Fibroblast of the conjunctiva (primary cell): ENCODE measurements at regions not wholly inside any gene's neighbourhood (a gene's known extent, or its start where the extent isn't known, plus 50 kb on each side); places are given as distances from the start of the nearest gene placed in this dataset.
"Not testable (repeated sequence)": the region's sequence is repeated elsewhere in the genome, so short reads cannot be mapped to it uniquely, and the experiment has no call there.

ENCODE experiments used
- DNase-seq: peaks from one replicate; pipeline ENCODE4 v3.0.0-alpha.2; 2010; ENCODE audit warnings: low read depth

DNA sequence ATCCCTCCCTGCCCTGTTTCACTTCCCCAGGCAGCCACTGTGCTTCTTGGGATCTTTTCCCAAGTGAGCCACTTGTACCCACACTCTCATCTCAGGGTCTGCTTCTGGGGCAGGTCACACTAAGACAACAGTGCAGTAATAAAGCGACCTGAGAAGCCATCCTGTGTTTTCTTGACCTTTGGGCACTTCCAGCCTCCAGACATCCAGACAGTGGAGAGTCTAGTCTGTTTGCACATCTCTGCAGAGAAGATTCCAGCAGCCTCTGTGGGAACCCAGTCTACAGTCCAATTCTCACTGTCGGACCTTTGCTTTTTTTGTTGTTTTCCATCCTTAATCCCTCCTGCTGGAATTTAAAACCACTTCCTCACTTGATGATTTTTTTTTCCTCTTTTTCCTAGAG is 50.3 kb upstream of the ATP6AP2 start:
- no peak for DNase-seq

DNA sequence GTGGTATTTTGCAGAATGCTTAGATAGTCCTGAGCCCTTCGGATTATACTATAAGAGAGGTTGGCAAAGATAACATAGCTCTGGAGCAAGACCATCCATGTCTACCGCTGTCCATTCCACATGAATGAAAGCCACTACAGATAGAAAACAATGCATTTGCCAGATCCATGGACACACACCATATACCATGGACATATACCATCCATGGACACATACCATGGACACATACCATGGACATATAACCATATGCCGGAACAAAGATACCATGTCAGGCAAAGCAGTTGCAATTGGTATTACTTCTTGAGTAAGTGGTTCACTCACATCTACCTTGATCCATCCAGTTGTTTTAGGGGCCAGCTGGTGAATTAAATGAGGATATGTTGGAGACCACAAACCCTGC is 53.2 kb upstream of the ATP6AP2 start:
- no peak for DNase-seq

DNA sequence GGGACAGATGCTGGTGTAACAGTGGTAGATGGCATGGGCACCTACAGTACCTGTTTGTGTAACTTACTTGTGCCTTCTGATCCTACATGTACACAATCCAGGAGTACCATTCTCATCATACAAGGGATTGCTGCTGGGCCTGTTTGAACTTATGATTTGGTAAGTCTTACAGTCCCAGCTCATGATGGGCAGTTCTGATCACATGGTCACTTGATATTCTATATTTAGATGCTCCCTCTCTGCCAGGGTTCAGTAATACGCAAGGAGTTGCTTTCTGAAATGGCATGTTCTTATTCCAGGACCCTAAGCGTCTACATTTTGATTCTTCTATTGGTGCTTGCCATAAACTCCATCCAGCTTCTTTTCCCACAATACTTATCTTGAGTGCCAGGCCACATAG is 54.4 kb upstream of the ATP6AP2 start:
- no peak for DNase-seq

DNA sequence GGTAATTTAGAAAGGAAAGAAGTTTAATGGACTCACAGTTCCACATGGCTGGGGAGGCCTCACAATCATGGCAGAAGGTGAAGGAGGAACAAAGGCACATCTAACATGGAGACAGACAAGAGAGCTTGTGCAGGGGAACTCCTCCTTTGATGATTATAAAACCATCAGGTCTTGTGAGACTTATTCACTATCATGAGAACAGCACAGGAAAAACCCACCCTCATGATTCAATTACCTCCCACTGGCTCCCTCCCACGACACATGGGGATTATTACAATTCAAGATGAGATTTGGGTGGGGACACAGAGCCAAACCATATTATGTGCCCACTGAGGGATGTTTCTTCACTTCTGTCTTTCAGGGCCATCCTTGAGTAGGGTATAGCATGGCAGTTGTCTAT is 54.9 kb upstream of the ATP6AP2 start:
- DNase-seq: not testable (repeated sequence)

DNA sequence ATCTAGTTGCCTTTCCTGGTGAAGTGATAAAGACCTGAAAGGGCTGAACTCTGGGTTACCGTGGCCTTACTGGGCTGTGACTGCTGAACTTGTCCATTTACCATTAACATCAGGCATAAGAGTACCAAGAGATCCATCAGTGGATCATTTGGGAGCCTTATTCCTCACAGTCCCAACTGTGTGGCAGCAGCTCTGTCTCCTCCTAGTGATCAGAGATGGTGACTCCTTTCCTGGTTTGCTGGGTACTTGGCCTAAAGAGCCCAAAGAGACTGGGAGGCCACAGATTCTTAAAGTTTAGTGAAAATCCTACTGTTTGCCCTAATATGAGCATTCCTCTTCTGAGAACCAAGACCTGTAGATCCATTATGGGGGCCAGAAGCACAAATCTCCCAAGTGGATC is 56.3 kb upstream of the ATP6AP2 start:
- DNase-seq: no peak

DNA sequence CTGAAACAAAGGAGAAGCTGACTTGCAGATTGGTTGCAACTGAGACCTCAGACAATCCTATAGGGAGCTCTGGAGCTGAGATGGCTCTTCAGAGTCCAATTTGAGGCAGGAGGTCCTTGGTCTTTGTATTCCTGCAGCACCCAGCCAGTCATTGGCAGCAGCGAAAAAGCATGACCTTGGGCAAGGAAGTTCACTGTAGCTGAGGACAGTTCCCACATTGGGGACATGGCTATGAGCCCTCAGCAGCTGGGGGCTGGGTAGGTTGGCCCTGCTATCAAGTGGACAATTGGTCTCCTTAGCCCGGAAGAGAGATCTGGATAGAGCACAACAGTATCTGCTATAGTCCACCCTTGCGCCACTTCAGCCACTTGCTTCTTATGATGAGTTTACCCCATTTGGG is 56.9 kb upstream of the ATP6AP2 start:
- DNase-seq: no peak

DNA sequence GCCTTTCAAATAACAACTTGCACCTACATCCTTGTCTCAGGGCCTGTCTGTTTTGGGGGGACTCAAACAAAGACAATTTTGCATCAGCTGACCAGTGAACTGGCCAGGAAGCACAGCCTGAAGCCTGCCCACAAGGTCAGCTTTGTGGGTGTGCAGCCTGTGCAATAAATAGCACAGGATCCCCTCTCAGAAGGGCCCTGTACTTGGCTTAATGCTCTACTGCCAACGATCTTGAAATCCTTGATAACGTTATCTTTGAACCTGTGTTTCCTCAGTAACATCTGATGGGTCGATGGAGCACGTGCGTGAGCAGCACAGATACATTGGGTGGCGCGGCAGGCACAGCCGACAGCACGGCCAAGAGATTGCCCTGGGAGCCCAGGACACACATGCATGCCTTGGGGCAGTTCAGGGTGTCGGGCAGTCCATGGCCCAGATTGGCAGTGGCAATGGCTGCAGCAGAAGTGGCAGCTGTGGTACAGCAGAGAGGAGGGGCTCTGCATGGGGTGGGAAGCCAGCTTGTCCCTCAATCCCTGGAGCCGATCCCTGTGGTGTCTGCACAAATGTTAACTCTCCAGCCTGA is 58.8 kb upstream of the ATP6AP2 start:
- DNase-seq: no peak

DNA sequence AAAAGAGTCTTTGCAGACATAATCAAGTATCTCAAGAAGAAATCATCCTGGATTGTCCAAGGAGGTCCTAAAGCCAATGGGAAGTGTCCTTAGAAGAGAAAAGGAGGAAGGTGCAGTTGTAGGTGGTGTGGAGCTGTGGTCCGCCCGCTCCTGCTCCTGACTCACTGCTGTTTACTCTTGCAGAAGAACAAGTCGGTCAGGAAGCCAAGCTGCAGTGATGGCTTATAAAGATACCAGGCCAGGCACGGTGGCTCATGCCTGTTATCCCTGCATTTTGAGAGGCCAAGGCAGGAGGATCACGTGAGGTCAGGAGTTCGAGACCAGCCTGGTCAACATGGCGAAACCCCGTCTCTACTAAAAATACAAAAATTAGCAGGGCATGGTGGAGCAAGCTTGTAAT is 66.4 kb upstream of the ATP6AP2 start:
- no peak for DNase-seq

DNA sequence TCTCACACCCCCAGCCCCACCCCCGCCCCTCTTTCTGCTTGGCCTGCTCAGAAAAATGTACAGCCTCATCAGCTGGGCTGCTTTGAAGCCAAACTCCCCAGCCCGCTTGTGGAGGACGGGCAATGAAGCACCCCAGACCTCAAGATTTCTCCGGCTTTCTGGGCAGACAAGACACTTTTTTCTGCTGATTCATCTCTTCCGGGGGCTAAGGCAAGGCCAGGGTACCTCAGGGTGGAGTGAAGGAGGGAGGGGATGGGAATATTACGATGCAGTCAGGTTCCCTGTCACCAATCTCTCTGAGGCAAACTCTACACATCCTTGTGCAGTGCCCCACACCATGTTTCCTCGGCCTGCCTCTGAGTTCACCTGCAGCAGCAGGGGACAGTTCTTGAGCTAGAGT is 66.9 kb upstream of the ATP6AP2 start:
- no peak for DNase-seq

DNA sequence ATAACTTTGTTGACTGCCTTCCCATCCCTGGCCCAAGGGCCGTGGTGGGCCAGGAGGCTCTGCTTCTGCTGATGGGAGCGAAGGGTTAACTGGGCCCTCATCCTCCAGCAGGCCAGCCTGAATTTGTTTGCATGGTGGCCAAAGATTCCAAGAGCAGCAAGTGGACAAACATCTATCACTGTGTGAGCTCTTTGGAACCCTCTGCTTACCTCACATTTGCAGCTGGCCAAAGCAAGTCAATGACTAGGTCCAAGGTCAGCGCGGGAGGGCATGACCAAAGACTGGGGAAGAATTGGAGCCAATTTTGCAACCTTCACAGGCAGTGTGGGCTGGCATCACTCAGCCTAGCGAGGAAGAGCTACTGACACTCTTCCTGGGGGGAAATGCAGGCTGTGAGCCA is 67.8 kb upstream of the ATP6AP2 start:
- no peak for DNase-seq

DNA sequence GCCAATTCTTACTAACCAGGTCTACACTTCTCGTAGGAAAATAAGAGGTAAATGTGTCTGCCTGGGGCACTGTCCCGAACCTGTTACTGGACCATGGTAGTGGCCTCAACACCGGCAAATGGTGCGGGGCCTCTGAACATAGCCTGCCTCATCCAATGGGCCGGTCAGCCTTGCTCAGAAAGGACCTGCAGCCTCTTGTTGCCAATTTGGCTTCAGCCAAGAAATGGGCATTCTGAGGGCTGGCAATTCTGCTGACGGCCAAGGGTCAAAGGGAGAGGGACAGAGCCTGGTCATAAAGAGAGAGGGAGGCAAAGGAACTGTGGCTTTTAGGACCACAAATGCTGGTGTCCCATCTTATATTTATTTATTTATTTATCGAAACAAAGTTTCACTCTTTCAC is 69.5 kb upstream of the ATP6AP2 start:
- DNase-seq: no peak

DNA sequence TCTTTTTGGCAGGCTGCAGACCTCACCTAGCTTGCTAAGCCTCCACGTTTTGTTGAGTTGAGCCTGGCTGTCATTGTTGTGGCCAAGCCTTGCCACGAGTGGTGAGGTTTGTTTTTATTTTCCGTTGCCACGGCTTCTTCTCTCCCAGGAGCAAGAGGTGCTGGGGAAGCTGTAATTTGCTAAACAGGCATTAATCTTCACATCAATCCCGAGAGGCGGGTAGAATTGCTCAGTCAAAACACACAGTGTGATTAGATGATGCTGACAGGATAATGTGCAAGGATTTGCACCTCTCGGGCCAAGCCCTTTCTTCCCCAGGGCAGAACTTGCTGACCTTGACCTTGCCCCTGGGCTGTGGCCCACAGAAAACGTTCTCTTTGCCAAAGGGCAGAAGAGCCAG is 72.2 kb upstream of the ATP6AP2 start:
- no peak for DNase-seq

DNA sequence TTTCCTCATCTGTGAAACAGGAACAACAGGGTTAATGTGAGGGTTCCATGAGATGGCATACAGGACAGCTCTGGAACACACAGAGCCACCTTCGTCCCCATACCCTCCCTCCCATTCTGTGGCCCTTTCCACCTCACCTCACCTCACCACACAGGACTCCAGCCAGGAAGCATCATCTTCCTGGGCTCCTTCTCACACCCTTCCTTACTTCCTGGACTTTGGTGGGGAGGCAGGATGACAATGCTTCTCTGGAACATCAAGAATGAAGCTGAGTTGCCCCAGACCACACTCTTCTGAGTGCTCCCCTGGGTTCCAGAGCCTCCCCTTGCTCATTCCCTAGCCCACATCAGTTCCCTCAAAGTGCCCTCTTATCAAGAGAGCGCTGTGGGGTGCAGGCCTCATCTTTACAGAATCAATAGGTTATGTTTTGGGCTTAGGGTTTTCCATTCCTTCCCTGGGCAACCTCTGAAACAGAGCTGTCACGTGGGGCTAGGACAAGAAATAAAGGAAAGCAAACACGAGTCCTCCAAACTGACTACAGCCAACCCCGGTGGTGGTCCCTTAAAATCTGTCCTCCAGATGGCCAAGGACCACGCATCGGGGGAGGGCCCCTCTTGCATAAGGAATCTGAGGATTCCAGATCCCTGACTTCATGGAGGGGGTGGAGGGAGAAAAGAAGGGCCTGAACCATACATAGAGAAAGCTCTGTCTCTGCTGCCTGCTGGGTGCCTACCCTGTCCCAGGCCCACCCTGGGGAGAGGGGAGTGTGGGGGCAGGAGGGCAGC is 74.4 kb upstream of the ATP6AP2 start:
- DNase-seq: no peak

DNA sequence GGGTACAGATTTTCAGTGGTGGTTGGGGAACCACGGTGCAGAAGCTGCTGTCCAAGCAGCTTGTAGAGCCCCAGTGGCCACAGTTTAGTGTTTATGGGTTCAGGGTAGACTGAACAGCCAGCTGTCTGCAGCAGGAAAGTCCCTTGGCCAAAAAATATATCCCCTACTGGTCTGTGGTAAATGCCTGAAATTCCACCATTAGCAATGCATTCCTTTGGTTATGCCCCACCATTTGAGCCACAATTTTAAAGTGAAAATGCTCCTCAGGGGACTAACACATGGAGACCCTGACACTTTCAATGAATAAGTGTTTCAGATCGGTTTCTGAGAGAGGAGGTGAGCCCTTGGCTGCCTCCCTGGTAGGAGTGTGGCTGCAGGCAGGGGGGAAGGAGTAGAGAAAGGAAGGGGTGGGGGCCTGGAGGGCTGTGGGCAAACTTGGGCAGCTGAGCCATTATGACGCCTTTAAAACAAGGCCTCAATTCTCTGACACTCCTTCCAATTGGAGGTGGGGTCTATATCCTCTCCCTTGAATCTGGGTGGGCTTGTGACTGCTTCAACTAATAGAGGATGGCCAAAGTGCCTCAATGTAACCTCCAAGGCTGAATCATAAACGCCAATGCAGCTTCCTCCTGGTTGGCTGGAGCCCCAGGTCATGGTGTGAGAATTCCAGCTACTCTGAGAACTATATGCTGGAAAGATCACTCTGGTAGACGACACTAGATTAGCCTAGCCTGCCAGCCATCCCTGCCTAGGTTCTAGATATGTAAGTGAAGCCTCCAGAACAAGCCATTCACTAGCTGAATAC is 75.8 kb upstream of the ATP6AP2 start:
- peak; percentile 6 for DNase-seq

DNA sequence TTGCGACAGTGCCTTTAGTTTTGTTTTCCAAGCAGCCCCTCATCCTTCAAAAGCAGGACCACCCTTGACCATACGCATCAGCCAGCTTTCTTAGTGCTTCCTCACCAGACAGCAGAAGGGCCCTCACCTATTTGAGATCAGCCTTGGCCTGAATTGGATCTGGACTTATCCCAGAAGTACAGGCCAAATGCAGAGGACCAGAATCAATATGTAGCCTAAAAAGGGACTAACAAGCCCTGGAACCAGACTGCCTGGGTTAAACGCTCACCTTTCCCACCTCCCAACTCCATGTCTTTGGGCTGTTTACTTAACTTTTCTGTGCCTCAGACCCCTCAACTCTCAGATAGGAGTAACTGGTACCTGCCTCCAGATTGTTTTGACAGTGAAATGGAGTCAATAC is 77.7 kb upstream of the ATP6AP2 start:
- no peak for DNase-seq

DNA sequence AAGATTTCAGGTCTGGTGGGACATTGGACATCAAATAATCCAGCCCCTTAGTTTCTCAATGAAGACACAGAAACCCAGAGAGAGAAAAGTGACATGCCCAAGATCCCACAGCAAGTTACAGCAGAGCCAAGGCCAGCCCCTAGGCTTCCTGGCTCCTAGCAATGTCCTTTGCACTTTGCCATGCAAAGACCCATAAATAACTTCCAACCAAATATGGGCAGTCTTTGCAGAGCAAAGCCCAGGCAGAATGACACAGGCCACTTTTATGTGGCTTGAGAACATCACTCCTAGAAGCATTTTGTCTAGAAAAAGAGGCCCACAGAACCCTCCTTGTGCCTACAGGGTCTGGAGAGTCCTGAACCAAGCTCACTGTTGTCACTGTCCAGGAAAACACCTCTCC is 78.1 kb upstream of the ATP6AP2 start:
- no peak for DNase-seq

DNA sequence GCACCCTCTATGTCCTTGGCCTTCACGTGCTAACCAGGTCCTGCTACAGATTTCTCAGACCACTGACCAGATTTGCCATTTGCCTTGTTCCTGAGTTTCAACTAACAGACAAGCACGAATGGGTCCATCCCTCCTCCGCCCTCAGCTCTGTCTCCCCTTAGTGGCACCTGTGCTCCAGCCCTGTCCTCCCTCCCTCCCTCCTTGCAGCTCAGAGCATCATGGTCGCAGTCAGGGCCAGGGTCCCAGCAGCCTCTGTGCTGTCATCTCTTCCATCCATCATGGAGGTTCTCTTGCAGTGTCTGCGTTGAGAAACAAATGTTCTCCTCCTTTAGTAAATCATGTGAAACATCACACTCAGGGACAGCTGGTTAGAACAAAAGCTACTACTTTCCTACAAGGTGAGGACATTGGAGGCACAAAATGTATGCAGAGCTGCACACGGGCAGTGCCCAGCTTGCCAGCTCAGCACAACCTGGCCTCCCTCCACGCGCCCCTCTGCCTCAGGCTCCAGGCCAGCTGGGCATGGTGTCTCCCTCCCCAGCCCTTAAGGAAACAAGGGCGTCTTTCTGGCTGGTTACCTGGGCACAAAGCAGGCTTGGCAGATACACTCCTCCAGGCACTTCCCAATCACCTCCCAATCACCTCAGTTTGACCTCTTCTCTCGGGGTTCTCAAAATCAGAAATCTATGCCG is 79.5 kb upstream of the ATP6AP2 start:
- DNase-seq: no peak

DNA sequence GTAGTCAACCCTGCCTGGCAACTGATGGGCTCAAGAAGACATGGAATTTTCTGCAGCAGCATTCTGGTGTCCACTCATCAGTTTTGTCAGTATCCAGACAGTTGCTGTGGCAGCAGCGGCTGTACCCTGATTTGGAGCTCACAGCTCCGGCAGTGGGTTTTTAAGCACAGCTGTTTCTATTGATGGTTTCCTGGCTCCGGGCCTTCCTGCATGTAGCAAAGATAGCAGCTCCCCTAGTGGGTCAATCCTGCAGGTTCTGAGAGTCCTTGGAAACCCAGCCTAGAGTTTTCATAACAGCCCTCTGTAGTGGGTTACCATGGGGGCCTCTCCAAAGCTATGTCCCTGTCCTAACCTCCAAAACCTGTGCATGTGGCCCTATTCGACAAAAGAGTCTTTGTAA is 84.0 kb upstream of the ATP6AP2 start:
- no peak for DNase-seq

DNA sequence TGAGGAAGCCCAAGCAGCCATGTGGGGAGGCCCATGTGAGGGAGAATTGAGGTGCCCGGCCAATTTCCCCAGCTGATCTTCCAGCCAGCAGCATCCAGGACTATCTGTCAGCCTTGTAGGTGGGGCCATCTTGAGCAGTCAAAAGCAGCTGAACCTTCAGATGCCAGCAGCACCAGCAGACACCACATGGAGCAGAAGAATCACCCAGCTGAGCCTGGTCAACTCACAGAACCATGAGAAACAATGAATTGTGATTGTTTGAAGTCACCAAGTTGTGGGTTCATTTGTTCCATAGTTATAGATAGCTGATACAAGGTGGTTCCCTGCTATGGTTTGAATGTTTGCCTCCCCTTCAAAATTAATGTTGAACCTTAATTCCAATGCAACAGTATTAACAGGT is 85.1 kb upstream of the ATP6AP2 start:
- no peak for DNase-seq

DNA sequence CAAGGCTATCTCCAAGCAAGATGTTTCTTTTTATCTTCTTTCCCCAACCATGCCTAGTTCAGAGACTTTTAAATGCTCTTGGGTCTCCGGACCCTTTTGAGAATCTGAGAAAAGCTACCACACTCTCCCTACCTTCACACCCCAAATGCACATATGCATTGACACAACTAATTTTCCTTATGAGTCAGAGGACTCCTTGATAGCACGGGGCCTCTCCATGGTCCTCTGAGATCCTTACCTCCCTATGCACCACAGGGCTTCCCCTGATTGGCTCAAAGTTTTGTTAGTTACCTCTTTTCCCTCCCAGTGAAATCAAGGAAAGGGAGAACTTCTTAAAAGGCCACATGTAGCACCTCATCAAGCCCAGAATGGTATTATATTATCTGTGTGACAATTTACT is 86.8 kb upstream of the ATP6AP2 start:
- DNase-seq: no peak

DNA sequence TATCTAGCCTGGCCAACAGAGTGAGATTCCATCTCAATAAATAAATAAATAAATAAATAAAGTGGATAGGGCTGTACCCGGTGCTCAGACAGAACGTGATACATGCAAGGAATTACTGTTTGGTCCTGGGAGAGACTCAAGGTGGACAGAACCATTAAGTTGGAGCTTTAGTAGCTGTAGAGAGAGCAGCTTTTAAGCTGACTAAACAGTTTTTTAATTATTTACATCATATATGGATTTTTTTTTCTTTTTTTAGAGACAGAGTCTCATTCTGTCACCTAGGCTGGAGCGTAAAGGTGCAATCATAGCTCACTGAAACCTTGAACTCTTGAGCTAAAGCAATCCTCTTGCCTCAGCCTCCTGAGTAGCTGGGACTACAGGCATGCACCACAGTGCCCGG is 92.5 kb upstream of the ATP6AP2 start:
- DNase-seq: no peak

DNA sequence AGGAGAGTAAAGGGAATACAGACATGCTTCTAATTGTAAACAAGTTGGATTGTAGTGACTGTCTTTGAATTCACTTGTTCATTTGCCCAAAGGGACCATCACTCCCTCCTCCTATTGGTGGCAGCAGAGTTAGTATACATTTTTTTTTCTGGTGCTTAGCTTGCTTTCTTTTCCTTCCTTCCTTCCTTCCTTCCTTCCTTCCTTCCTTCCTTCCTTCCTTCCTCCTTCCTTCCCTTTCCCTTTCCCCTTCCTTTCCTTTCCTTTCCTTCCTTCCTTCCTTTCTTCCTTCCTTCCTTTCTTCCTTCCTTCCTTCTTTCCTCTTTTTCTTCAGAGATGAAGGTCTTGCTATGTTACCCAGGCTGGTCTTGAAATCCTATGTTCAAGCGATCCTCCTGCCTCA is 94.8 kb upstream of the ATP6AP2 start:
- no peak for DNase-seq
